OCI-LY7 (cell line): ENCODE measurements at regions not wholly inside any gene's neighbourhood (a gene's known extent, or its start where the extent isn't known, plus 50 kb on each side); places are given as distances from the start of the nearest gene placed in this dataset.

Experiments used
- BruUV-seq: library from RNA; stranded (reverse); fragments of 400-500 nt; replicated peaks from 2 replicates; lab custom pipeline; 2021; lab: Mats Ljungman, UMichigan
- CTCF ChIA-PET: fragments of 300-600 bp; sonication (Branson Sonifier 250); formaldehyde crosslinking; loops from one replicate; lab custom pipeline; 2022; ENCODE audit warnings: antibody characterized with exemption; ENCODE audit not compliant: unreplicated experiment; lab: Charles Lee
- POLR2A ChIA-PET: fragments of 300-600 bp; sonication (Branson Sonifier 250); formaldehyde crosslinking; loops from one replicate; lab custom pipeline; 2022; ENCODE audit warnings: antibody characterized with exemption; lab: Charles Lee
- DNase-seq: peaks from one replicate; pipeline ENCODE4 v3.0.0-alpha.2; 2015; ENCODE audit warnings: low spot score
- H2AFZ ChIP-seq: fragments of 200-600 bp; sonication (generic), shearing (Covaris generic); 2 replicates; pipeline ENCODE4 v1.6.1; 2014; ENCODE audit warnings: mild to moderate bottlenecking, antibody characterized with exemption, low read length, moderate library complexity
- H3K27ac ChIP-seq: fragments of 200-600 bp; sonication (generic); 2 replicates; pipeline ENCODE4 v1.5.1; 2014; ENCODE audit warnings: mixed run types, low read depth, mild to moderate bottlenecking, moderate library complexity, low read length, inconsistent platforms; ENCODE audit not compliant: poor library complexity, severe bottlenecking
- H3K36me3 ChIP-seq: fragments of 200-600 bp; sonication (generic); 2 replicates; pipeline ENCODE4 v1.6.1; 2014; ENCODE audit warnings: mild to moderate bottlenecking, antibody characterized with exemption, low read length, moderate library complexity, mixed read lengths; ENCODE audit not compliant: insufficient read depth
- H3K4me1 ChIP-seq: fragments of 200-600 bp; sonication (generic); 2 replicates; pipeline ENCODE4 v1.5.1; 2014; ENCODE audit warnings: mild to moderate bottlenecking, low read length; ENCODE audit not compliant: insufficient read depth, poor library complexity, severe bottlenecking
- H3K4me2 ChIP-seq: fragments of 200-600 bp; sonication (generic); 2 replicates; pipeline ENCODE4 v1.6.1; 2014; ENCODE audit warnings: mild to moderate bottlenecking, low read length
- H3K4me3 ChIP-seq: fragments of 200-600 bp; sonication (generic); 2 replicates; pipeline ENCODE4 v1.5.1; 2014; ENCODE audit warnings: mild to moderate bottlenecking, low read depth, low read length; ENCODE audit not compliant: poor library complexity, severe bottlenecking
- H3K79me2 ChIP-seq: fragments of 200-600 bp; sonication (generic); 2 replicates; pipeline ENCODE4 v1.6.1; 2016; ENCODE audit warnings: low read depth, mild to moderate bottlenecking, low read length, moderate library complexity, mixed read lengths; ENCODE audit not compliant: insufficient read depth
- H3K9me2 ChIP-seq: fragments of 200-600 bp; sonication (generic); 2 replicates; pipeline ENCODE4 v1.6.1; 2016; ENCODE audit warnings: mild to moderate bottlenecking, low read length, mixed read lengths; ENCODE audit not compliant: insufficient read depth
- H3K9me3 ChIP-seq: fragments of 200-600 bp; sonication (generic); 2 replicates; pipeline ENCODE4 v1.6.1; 2014; ENCODE audit warnings: mild to moderate bottlenecking, mixed run types, low read length, mixed read lengths
- H4K20me1 ChIP-seq: fragments of 200-600 bp; sonication (generic); 2 replicates; pipeline ENCODE4 v1.6.1; 2014; ENCODE audit warnings: mild to moderate bottlenecking, antibody characterized with exemption, low read length, moderate library complexity, mixed read lengths; ENCODE audit not compliant: insufficient read depth
- EZH2phosphoT487 ChIP-seq: fragments of 200-600 bp; sonication (generic); IDR thresholded peaks from 2 replicates; pipeline ENCODE4 v1.6.1; 2018; ENCODE audit warnings: low read depth, borderline replicate concordance, mild to moderate bottlenecking, mixed run types, antibody characterized with exemption, low read length, moderate library complexity, mixed read lengths
- intact Hi-C: fragments of 100-400 bp; cut with micrococcal nuclease; formaldehyde crosslinking; loops from one replicate; pipeline ENCODE4 v1.10.0; 2022; ENCODE audit not compliant: unreplicated experiment
- TF ChIP-seq, protein P1 (sequence below): fragments of 200-600 bp; sonication (generic); conservative IDR thresholded peaks from 2 replicates; pipeline ENCODE4 v1.5.1; 2014; ENCODE audit warnings: mild to moderate bottlenecking, antibody characterized with exemption, low read length, moderate library complexity, mixed read lengths

DNA sequence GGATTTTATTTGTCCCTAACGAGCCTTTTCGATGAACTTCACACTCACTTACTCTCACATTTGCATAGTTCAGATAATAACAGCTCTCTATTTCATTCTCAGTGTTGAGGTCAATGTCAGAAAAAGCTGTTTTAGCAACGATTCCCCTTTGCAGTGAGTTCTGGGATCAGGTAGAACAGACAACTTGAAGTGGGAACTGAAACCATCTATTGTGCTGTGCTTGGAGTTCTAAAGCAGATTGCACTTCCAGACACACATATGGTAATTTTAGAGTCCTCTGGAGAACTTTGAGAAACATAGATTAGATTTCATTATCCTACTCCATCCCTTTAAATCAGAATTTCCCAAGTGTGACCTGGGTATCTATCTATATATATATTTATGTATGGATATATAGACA, 124.6 kb upstream of the BLID start:
- no peak for TF ChIP-seq EZH2phosphoT487
- TF ChIP-seq, protein P1, sequence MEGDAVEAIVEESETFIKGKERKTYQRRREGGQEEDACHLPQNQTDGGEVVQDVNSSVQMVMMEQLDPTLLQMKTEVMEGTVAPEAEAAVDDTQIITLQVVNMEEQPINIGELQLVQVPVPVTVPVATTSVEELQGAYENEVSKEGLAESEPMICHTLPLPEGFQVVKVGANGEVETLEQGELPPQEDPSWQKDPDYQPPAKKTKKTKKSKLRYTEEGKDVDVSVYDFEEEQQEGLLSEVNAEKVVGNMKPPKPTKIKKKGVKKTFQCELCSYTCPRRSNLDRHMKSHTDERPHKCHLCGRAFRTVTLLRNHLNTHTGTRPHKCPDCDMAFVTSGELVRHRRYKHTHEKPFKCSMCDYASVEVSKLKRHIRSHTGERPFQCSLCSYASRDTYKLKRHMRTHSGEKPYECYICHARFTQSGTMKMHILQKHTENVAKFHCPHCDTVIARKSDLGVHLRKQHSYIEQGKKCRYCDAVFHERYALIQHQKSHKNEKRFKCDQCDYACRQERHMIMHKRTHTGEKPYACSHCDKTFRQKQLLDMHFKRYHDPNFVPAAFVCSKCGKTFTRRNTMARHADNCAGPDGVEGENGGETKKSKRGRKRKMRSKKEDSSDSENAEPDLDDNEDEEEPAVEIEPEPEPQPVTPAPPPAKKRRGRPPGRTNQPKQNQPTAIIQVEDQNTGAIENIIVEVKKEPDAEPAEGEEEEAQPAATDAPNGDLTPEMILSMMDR = no peak
- no peak for DNase-seq
- no peak overlapping the region for H3K27ac ChIP-seq
- CTCF ChIA-PET = interaction anchor here (0.6 kb wide), 1 partner anchor 90 kb away, joined by 4 read pairs; no protein-coding TSS in a partner anchor
- no peak overlapping the region for H3K4me2 ChIP-seq
- H3K9me2 ChIP-seq = no peaks in the 10 kb centered on the region
- no peaks in the 10 kb centered on the region for H3K79me2 ChIP-seq
- H3K36me3 ChIP-seq = no peaks in the 10 kb centered on the region
- H2AFZ ChIP-seq = no peak overlapping the region
- POLR2A ChIA-PET = interaction anchor here (0.7 to 1.6 kb wide), 2 partner anchors 25 to 124 kb away, joined by 3 read pairs; no protein-coding TSS in a partner anchor
- no peak overlapping the region for H3K4me3 ChIP-seq
- no peaks in the 10 kb centered on the region for H3K9me3 ChIP-seq
- intact Hi-C loops = no loop called here
- no TSS peak for BruUV-seq
- no peaks in the 10 kb centered on the region for H4K20me1 ChIP-seq
- no peaks in the 10 kb centered on the region for H3K4me1 ChIP-seq

DNA sequence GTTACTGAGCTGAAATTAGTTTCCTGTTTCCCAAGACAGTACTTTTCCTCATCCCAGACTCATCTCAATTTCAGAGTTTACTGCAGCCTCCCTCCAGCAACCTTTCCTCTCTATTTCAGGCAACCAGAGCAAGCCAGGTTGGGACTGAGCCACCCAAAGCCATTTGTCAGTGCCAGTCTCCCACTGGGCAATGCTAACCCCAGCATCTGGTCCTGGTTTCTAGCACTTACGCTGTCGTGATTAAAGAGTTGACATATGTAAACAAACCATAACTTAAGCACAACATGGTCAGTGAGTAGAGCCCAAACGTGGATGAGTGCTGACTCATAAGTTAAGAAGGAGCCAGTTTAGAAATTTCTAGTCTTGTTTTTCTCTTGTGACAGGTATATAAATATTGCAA, 119.6 kb upstream of the BLID start:
- H3K36me3 ChIP-seq = no peaks in the 10 kb centered on the region
- H4K20me1 ChIP-seq = no peaks in the 10 kb centered on the region
- H3K9me2 ChIP-seq = no peaks in the 10 kb centered on the region
- H3K4me2 ChIP-seq = no peak overlapping the region
- H3K9me3 ChIP-seq = no peaks in the 10 kb centered on the region
- ChIA-PET POLR2A (no interaction called here), CTCF (no interaction called here)
- peaks cover 8% of the 10 kb centered on the region for H3K4me1 ChIP-seq
- no peak for TF ChIP-seq EZH2phosphoT487
- TF ChIP-seq, protein P1 = no peak
- intact Hi-C loops = no loop called here
- H3K27ac ChIP-seq = no peak overlapping the region
- DNase-seq = no peak
- no TSS peak for BruUV-seq
- no peaks in the 10 kb centered on the region for H3K79me2 ChIP-seq
- no peak overlapping the region for H2AFZ ChIP-seq
- H3K4me3 ChIP-seq = no peak overlapping the region

DNA sequence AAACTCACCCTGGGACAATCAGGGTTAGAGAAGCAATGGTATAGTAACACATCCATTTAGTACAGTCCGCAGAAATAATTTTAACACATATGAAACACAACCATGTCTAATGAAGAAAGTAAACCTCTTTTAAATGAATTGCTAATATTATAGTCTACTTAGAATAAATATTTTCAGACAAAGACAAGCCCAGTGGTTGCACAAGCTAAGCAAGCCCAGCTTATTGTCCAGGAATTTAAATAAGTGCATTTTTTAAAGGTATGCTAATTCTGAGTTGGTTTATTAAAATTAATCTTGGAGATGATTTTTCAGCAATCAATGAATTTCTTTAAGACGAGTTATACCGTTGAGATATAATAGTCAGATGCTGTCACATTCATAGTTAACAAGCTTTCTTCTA, 118.8 kb upstream of the BLID start:
- DNase-seq = no peak
- Histone ChIP-seq H3K4me1 (peaks cover 8% of the 10 kb centered on the region), H3K4me3 (no peak overlapping the region), H3K9me3 (no peaks in the 10 kb centered on the region), H3K9me2 (no peaks in the 10 kb centered on the region), H3K79me2 (no peaks in the 10 kb centered on the region), H2AFZ (no peak overlapping the region), H3K36me3 (no peaks in the 10 kb centered on the region), H3K4me2 (no peak overlapping the region), H3K27ac (no peak overlapping the region), H4K20me1 (no peaks in the 10 kb centered on the region)
- intact Hi-C loops = no loop called here
- ChIA-PET POLR2A (interaction anchor here (0.6 kb wide), 1 partner anchor 19 kb away, joined by 3 read pairs; no protein-coding TSS in a partner anchor), CTCF (no interaction called here)
- TF ChIP-seq, protein P1 = no peak
- no peak for TF ChIP-seq EZH2phosphoT487
- no TSS peak for BruUV-seq
